HepG2 (cell line): ENCODE measurements at regions not wholly inside any gene's neighbourhood (a gene's known extent, or its start where the extent isn't known, plus 50 kb on each side); places are given as distances from the start of the nearest gene placed in this dataset.

Source experiments
- CHCHD3 ChIP-seq: sonication (generic); formaldehyde crosslinking; IDR thresholded peaks from 2 replicates; pipeline ENCODE4 v1.8.0; 2022; ENCODE audit warnings: mild to moderate bottlenecking, missing genetic modification reagents, moderate library complexity
- FOXK2 ChIP-seq: fragments of 450-650 bp; IDR thresholded peaks from 2 replicates; pipeline ENCODE4 v1.6.1; 2016
- NFKB2 ChIP-seq: sonication (generic); formaldehyde crosslinking; IDR thresholded peaks from 2 replicates; pipeline ENCODE4 v1.4.0; 2020; ENCODE audit warnings: missing genetic modification reagents, borderline replicate concordance
- NR2F6 ChIP-seq, 2 experiments: IDR thresholded peaks; 2 replicates each; pipeline ENCODE4 v1.6.1; 2016; ENCODE audit warnings: antibody characterized with exemption in 1 of 2, mild to moderate bottlenecking in 1 of 2
- PITX1 ChIP-seq: sonication (generic); formaldehyde crosslinking; IDR thresholded peaks from 2 replicates; pipeline ENCODE4 v1.5.1; 2020; ENCODE audit warnings: mild to moderate bottlenecking, missing genetic modification reagents
- SAFB2 ChIP-seq: sonication (generic); formaldehyde crosslinking; IDR thresholded peaks from 2 replicates; pipeline ENCODE4 v1.5.1; 2020; ENCODE audit warnings: missing genetic modification reagents, low read depth, mild to moderate bottlenecking, borderline replicate concordance
- ZNF350 ChIP-seq: sonication (generic); formaldehyde crosslinking; IDR thresholded peaks from 2 replicates; pipeline ENCODE4 v1.4.0; 2020; ENCODE audit warnings: mild to moderate bottlenecking, low read depth, missing genetic modification reagents, borderline replicate concordance
- ZNF816 ChIP-seq: sonication (generic); formaldehyde crosslinking; IDR thresholded peaks from 2 replicates; pipeline ENCODE4 v1.8.0; 2022; ENCODE audit warnings: missing genetic modification reagents, mild to moderate bottlenecking, borderline replicate concordance
- TF ChIP-seq, protein P1 (sequence below): sonication (generic); formaldehyde crosslinking; IDR thresholded peaks from 2 replicates; pipeline ENCODE4 v1.4.0; 2020; ENCODE audit warnings: mild to moderate bottlenecking, missing genetic modification reagents
- TF ChIP-seq, protein P2 (sequence below): sonication (generic); formaldehyde crosslinking; IDR thresholded peaks from 2 replicates; pipeline ENCODE4 v1.4.0; 2020; ENCODE audit warnings: mild to moderate bottlenecking, missing genetic modification reagents
- TF ChIP-seq, protein P3 (sequence below): sonication (generic); formaldehyde crosslinking; IDR thresholded peaks from 2 replicates; pipeline ENCODE4 v1.5.1; 2020; ENCODE audit warnings: mild to moderate bottlenecking, missing genetic modification reagents, borderline replicate concordance
- TF ChIP-seq, protein P4 (sequence below): sonication (generic); formaldehyde crosslinking; IDR thresholded peaks from 2 replicates; pipeline ENCODE4 v1.4.0; 2020; ENCODE audit warnings: missing genetic modification reagents

DNA sequence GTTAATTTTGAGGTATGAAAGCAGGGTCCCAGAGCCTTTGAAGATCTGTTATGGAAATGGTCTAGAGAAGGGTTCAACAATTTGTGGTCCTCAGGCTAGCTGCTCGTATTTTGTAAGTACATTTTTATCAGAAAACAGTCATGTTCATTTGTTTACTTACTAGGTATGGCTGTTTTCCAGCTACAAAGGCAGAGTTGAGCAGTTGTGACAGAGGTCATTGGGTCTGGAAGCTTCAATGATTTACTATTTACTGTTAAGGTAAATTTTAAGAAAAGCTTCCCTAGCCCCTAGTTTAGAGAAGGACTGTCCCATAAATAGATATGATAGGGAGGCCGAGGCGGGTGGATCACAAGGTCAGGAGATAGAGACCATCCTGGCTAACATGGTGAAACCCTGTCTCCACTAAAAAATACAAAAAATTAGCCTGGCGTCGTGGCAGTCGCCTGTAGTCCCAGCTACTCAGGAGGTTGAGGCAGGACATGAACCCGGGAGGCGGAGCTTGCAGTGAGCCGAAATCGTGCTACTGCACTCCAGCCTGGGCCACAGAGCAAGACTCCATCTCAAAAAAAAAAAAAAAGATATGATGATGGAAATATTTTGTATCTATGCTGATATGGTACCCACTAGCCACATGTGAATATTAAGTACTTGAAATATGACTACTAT is 538.4 kb upstream of the CITED2 start (continued):
- TF ChIP-seq, protein P1, sequence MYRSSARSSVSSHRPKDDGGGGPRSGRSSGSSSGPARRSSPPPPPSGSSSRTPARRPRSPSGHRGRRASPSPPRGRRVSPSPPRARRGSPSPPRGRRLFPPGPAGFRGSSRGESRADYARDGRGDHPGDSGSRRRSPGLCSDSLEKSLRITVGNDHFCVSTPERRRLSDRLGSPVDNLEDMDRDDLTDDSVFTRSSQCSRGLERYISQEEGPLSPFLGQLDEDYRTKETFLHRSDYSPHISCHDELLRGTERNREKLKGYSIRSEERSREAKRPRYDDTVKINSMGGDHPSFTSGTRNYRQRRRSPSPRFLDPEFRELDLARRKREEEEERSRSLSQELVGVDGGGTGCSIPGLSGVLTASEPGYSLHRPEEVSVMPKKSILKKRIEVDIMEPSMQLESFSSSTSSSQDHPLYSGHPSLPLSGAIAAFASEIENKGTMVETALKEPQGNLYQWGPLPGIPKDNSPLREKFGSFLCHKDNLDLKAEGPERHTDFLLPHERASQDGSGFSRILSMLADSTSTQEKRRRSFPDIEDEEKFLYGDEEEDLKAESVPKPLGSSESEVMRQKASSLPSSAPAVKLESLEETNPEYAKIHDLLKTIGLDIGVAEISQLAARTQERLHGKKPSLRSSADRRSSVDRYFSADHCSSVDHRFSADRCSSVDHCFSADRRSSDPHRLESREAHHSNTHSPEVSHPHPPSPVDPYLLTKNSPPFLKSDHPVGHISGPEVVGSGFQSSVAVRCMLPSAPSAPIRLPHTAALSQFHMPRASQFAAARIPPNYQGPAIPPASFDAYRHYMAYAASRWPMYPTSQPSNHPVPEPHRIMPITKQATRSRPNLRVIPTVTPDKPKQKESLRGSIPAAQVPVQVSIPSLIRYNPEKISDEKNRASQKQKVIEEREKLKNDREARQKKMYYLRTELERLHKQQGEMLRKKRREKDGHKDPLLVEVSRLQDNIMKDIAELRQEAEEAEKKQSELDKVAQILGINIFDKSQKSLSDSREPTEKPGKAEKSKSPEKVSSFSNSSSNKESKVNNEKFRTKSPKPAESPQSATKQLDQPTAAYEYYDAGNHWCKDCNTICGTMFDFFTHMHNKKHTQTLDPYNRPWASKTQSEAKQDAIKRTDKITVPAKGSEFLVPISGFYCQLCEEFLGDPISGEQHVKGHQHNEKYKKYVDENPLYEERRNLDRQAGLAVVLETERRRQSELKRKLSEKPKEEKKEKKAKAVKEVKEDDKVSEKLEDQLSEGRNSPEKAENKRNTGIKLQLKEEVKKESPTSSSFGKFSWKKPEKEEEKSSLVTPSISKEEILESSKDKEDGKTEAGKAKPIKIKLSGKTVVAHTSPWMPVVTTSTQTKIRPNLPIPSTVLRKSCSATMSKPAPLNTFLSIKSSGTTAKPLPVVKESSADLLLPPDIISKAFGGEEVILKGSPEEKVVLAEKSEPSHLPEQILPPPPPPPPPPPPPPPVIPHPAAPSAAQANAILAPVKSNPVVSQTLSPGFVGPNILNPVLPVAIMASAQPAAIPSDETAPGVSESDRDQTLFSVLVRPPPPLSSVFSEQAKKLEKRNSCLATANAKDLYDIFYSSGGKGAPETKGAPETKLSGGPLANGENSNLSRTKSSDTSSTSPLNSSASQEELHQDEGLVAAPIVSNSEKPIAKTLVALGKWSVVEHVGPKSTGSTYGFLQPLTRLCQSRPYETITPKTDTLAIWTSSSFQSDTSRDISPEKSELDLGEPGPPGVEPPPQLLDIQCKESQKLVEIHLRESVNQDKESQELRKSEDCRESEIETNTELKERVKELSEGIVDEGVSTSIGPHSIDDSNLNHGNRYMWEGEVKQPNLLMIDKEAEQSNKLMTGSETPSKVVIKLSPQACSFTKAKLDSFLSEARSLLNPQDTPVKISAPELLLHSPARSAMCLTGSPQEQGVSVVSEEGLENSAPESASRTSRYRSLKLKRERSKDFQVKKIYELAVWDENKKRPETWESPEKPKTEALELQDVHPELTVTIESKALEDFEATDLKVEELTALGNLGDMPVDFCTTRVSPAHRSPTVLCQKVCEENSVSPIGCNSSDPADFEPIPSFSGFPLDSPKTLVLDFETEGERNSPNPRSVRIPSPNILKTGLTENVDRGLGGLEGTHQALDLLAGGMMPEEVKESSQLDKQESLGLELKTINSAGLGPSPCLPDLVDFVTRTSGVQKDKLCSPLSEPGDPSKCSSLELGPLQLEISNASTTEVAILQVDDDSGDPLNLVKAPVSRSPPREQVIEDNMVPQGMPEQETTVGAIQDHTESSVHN (CRISPR knock-in tag), result no peak
- TF ChIP-seq FOXK2 (no peak), PITX1 (CRISPR knock-in tag) (no peak), CHCHD3 (CRISPR knock-in tag) (no peak), NR2F6 (IDR thresholded peaks at IDR 0.05) (0 out of 2 replicates have a peak, but pooled peaks have one; percentile 23), NR2F6 (CRISPR knock-in tag; IDR thresholded peaks at IDR 0.05) (no peak), ZNF816 (CRISPR knock-in tag) (no peak), SAFB2 (CRISPR knock-in tag) (no peak), NFKB2 (CRISPR knock-in tag) (no peak), ZNF350 (no peak)
- TF ChIP-seq, protein P2, sequence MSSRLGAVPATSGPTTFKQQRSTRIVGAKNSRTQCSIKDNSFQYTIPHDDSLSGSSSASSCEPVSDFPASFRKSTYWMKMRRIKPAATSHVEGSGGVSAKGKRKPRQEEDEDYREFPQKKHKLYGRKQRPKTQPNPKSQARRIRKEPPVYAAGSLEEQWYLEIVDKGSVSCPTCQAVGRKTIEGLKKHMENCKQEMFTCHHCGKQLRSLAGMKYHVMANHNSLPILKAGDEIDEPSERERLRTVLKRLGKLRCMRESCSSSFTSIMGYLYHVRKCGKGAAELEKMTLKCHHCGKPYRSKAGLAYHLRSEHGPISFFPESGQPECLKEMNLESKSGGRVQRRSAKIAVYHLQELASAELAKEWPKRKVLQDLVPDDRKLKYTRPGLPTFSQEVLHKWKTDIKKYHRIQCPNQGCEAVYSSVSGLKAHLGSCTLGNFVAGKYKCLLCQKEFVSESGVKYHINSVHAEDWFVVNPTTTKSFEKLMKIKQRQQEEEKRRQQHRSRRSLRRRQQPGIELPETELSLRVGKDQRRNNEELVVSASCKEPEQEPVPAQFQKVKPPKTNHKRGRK (CRISPR knock-in tag), result no peak
- TF ChIP-seq, protein P3, sequence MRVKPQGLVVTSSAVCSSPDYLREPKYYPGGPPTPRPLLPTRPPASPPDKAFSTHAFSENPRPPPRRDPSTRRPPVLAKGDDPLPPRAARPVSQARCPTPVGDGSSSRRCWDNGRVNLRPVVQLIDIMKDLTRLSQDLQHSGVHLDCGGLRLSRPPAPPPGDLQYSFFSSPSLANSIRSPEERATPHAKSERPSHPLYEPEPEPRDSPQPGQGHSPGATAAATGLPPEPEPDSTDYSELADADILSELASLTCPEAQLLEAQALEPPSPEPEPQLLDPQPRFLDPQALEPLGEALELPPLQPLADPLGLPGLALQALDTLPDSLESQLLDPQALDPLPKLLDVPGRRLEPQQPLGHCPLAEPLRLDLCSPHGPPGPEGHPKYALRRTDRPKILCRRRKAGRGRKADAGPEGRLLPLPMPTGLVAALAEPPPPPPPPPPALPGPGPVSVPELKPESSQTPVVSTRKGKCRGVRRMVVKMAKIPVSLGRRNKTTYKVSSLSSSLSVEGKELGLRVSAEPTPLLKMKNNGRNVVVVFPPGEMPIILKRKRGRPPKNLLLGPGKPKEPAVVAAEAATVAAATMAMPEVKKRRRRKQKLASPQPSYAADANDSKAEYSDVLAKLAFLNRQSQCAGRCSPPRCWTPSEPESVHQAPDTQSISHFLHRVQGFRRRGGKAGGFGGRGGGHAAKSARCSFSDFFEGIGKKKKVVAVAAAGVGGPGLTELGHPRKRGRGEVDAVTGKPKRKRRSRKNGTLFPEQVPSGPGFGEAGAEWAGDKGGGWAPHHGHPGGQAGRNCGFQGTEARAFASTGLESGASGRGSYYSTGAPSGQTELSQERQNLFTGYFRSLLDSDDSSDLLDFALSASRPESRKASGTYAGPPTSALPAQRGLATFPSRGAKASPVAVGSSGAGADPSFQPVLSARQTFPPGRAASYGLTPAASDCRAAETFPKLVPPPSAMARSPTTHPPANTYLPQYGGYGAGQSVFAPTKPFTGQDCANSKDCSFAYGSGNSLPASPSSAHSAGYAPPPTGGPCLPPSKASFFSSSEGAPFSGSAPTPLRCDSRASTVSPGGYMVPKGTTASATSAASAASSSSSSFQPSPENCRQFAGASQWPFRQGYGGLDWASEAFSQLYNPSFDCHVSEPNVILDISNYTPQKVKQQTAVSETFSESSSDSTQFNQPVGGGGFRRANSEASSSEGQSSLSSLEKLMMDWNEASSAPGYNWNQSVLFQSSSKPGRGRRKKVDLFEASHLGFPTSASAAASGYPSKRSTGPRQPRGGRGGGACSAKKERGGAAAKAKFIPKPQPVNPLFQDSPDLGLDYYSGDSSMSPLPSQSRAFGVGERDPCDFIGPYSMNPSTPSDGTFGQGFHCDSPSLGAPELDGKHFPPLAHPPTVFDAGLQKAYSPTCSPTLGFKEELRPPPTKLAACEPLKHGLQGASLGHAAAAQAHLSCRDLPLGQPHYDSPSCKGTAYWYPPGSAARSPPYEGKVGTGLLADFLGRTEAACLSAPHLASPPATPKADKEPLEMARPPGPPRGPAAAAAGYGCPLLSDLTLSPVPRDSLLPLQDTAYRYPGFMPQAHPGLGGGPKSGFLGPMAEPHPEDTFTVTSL, result peak; percentile 39; the same call in 1 of the 2 replicates
- TF ChIP-seq, protein P4, sequence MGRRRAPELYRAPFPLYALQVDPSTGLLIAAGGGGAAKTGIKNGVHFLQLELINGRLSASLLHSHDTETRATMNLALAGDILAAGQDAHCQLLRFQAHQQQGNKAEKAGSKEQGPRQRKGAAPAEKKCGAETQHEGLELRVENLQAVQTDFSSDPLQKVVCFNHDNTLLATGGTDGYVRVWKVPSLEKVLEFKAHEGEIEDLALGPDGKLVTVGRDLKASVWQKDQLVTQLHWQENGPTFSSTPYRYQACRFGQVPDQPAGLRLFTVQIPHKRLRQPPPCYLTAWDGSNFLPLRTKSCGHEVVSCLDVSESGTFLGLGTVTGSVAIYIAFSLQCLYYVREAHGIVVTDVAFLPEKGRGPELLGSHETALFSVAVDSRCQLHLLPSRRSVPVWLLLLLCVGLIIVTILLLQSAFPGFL, result no peak
